ENCODE measurements at regions not wholly inside any gene's neighbourhood (a gene's known extent, or its start where the extent isn't known, plus 50 kb on each side); places are given as distances from the start of the nearest gene placed in this dataset.

GRCh38 chr15:35602836-35603235, 56.9 kb upstream of the DPH6 start:
- in situ Hi-C loops (cut with HindIII; ENCODE audit: extremely low pct_ligation_motif_present, low pct_unique_long_range_greater_than_20kb) (no loop called here), intact Hi-C loops (cut with micrococcal nuclease; ENCODE audit: unreplicated experiment) (no loop called here)
- ATAC-seq = no peak
- TF ChIP-seq ZNF124 (CRISPR knock-in tag; IDR thresholded peaks at IDR 0.05) (no peak), ZNF234 (CRISPR knock-in tag; conservative IDR thresholded peaks at IDR 0.05) (no peak), RFX1 (IDR thresholded peaks at IDR 0.05) (no peak), DNMT1 (CRISPR knock-in tag; IDR thresholded peaks at IDR 0.05) (no peak), RFX5 (IDR thresholded peaks at IDR 0.05; ENCODE audit: low read depth, low read length) (no peak), MAFG (CRISPR knock-in tag; IDR thresholded peaks at IDR 0.05) (no peak), ZNF768 (CRISPR knock-in tag; IDR thresholded peaks at IDR 0.05) (no peak), REXO4 (CRISPR knock-in tag; IDR thresholded peaks at IDR 0.05; ENCODE audit: borderline replicate concordance) (no peak), LCORL (IDR thresholded peaks at IDR 0.05) (no peak), LCORL (CRISPR knock-in tag; IDR thresholded peaks at IDR 0.05) (no peak)
- Histone ChIP-seq H3K4me3 (replicated peaks in 1 of 3; ENCODE audit: insufficient read depth in 1 of 3, low read depth in 2 of 3, low read length in 3 of 3) (no peak overlapping the region), H4K20me1 (ENCODE audit: insufficient read depth, low read length) (no peaks in the 10 kb centered on the region), H2AFZ (ENCODE audit: low read length) (no peak overlapping the region), H3K9ac (ENCODE audit: insufficient read depth, low read depth, low read length) (no peak overlapping the region), H3K9me3 (ENCODE audit: low read length) (no peaks in the 10 kb centered on the region), H3K27me3 (ENCODE audit: control insufficient read depth in 1 of 2, insufficient read depth in 2 of 2, low read length in 2 of 2) (no peaks in the 10 kb centered on the region), H3K4me1 (ENCODE audit: insufficient read depth, low read length) (no peaks in the 10 kb centered on the region), H3K27ac (ENCODE audit: extremely low read length, insufficient read depth, low read length) (no peak overlapping the region), H3K36me3 (replicated peaks in 1 of 2; ENCODE audit: control insufficient read depth in 1 of 2, insufficient read depth in 2 of 2, low read length in 2 of 2) (no peaks in the 10 kb centered on the region), H3K4me2 (ENCODE audit: low read depth, low read length) (no peak overlapping the region), H3K79me2 (ENCODE audit: insufficient read depth, low read length) (no peaks in the 10 kb centered on the region)
- CTCF ChIA-PET (ENCODE audit: low intra/inter-chr PET ratio, low total read pairs) = no interaction called here
- POLR2A ChIA-PET = no interaction called here
- no TSS peak for BruUV-seq (replicated peaks)
- WGBS (ENCODE audit: low lambda C conversion rate) = 0% methylated on average over 3 of the region's 3 CpGs
- no peak for DNase-seq (ENCODE audit: low spot score)
- FAIRE-seq = no peak

- no peaks in the 10 kb centered on the region for H4K20me1 ChIP-seq (ENCODE audit: insufficient read depth, low read length)
- H2AFZ ChIP-seq (ENCODE audit: low read length) = no peak overlapping the region
- ATAC-seq = no peak
- H3K4me2 ChIP-seq (ENCODE audit: low read depth, low read length) = no peak overlapping the region
- intact Hi-C loops (cut with micrococcal nuclease; ENCODE audit: unreplicated experiment) = no loop called here
- BruUV-seq (replicated peaks) = no TSS peak
- no peak overlapping the region for H3K9ac ChIP-seq (ENCODE audit: insufficient read depth, low read depth, low read length)
- H3K36me3 ChIP-seq (replicated peaks in 1 of 2; ENCODE audit: control insufficient read depth in 1 of 2, insufficient read depth in 2 of 2, low read length in 2 of 2) = no peaks in the 10 kb centered on the region
- in situ Hi-C loops (cut with HindIII; ENCODE audit: extremely low pct_ligation_motif_present, low pct_unique_long_range_greater_than_20kb) = no loop called here
- ChIA-PET POLR2A (no interaction called here), CTCF (ENCODE audit: low intra/inter-chr PET ratio, low total read pairs) (no interaction called here)
- FAIRE-seq = no peak
- H3K27me3 ChIP-seq (ENCODE audit: control insufficient read depth in 1 of 2, insufficient read depth in 2 of 2, low read length in 2 of 2) = no peaks in the 10 kb centered on the region
- no peak for DNase-seq (ENCODE audit: low spot score)
- H3K9me3 ChIP-seq (ENCODE audit: low read length) = no peaks in the 10 kb centered on the region
- no peak overlapping the region for H3K27ac ChIP-seq (ENCODE audit: extremely low read length, insufficient read depth, low read length)
- no peaks in the 10 kb centered on the region for H3K79me2 ChIP-seq (ENCODE audit: insufficient read depth, low read length)
- H3K4me1 ChIP-seq (ENCODE audit: insufficient read depth, low read length) = no peaks in the 10 kb centered on the region
- WGBS (ENCODE audit: low lambda C conversion rate) = 4% methylated on average over 2 of the region's 2 CpGs
- H3K4me3 ChIP-seq (replicated peaks in 1 of 3; ENCODE audit: insufficient read depth in 1 of 3, low read depth in 2 of 3, low read length in 3 of 3) = no peak overlapping the region
- TF ChIP-seq PRDM15 (CRISPR knock-in tag; IDR thresholded peaks at IDR 0.05) = no peak
- TF ChIP-seq TCF12 (IDR thresholded peaks at IDR 0.05) = no peak
- no peak for TF ChIP-seq TCF12 (CRISPR knock-in tag; IDR thresholded peaks at IDR 0.05)
- no peak for TF ChIP-seq ZNF160 (CRISPR knock-in tag; IDR thresholded peaks at IDR 0.05)
- TF ChIP-seq MBD4 (IDR thresholded peaks at IDR 0.05; ENCODE audit: borderline replicate concordance, low read length) = no peak
- no peak for TF ChIP-seq MTF1 (CRISPR knock-in tag; IDR thresholded peaks at IDR 0.05)
- TF ChIP-seq ZNF75D (CRISPR knock-in tag; IDR thresholded peaks at IDR 0.05; ENCODE audit: borderline replicate concordance) = no peak
- no peak for TF ChIP-seq ZFP1 (CRISPR knock-in tag; IDR thresholded peaks at IDR 0.05)
Measured at GRCh38 chr15:35603301-35603700, 57.3 kb upstream of the DPH6 start.

Data from HepG2 (cell line).